Natural killer cell (primary cell): ENCODE measurements at regions not wholly inside any gene's neighbourhood (a gene's known extent, or its start where the extent isn't known, plus 50 kb on each side); places are given as distances from the start of the nearest gene placed in this dataset.

ENCODE experiments used
- ATAC-seq, 3 donors: fragments of 150-1000 bp in 2 of 3; fragments of 200-7000 bp in 1 of 3; cut with Tn5 transposase; 1 replicate in 1 of 3; 2 replicates in 2 of 3; pipeline ENCODE4 v1.10.0; 2021; ENCODE audit warnings: mild to moderate bottlenecking in 2 of 3, moderate library complexity in 2 of 3
- DNase-seq, 2 donors: peaks; one replicate each; pipeline versions ENCODE4 v3.0.0 to v3.0.0-alpha.2; 2013 to 2021; ENCODE audit warnings: mixed read lengths in 1 of 2
- H3K27ac ChIP-seq: one replicate; pipeline ENCODE4 v1.5.1; 2013; ENCODE audit warnings: mild to moderate bottlenecking, low read length
- H3K27me3 ChIP-seq: one replicate; pipeline ENCODE4 v1.6.1; 2013; ENCODE audit warnings: low read length; ENCODE audit not compliant: control insufficient read depth, insufficient read depth
- H3K36me3 ChIP-seq: one replicate; pipeline ENCODE4 v1.6.1; 2013; ENCODE audit warnings: low read length; ENCODE audit not compliant: control insufficient read depth, insufficient read depth
- H3K4me1 ChIP-seq: one replicate; pipeline ENCODE4 v1.6.1; 2013; ENCODE audit warnings: low read length; ENCODE audit not compliant: control insufficient read depth, insufficient read depth
- H3K4me3 ChIP-seq: one replicate; pipeline ENCODE4 v1.5.1; 2013; ENCODE audit warnings: low read length
- H3K9me3 ChIP-seq: one replicate; pipeline ENCODE4 v1.6.1; 2013; ENCODE audit warnings: low read length; ENCODE audit not compliant: control insufficient read depth, insufficient read depth
- H3K27ac Mint-ChIP-seq, 2 donors: one replicate each; pipeline ENCODE4 v1.8.0; 2022; ENCODE audit warnings: mild to moderate bottlenecking in 2 of 2, mixed read lengths in 2 of 2, moderate library complexity in 1 of 2
- H3K27me3 Mint-ChIP-seq, 2 donors: one replicate each; pipeline ENCODE4 v1.8.0; 2022; ENCODE audit warnings: low read depth in 2 of 2, mixed read lengths in 2 of 2
- H3K36me3 Mint-ChIP-seq: one replicate; pipeline ENCODE4 v1.8.0; 2022; ENCODE audit warnings: mixed read lengths
- H3K4me1 Mint-ChIP-seq, 2 donors: one replicate each; pipeline ENCODE4 v1.8.0; 2022; ENCODE audit warnings: mixed read lengths in 2 of 2
- H3K4me3 Mint-ChIP-seq: one replicate; pipeline ENCODE4 v1.8.0; 2022; ENCODE audit warnings: mild to moderate bottlenecking, moderate library complexity, mixed read lengths
- H3K9me3 Mint-ChIP-seq, 2 donors: one replicate each; pipeline ENCODE4 v1.8.0; 2022; ENCODE audit warnings: mixed read lengths in 2 of 2
- WGBS: methylation state at CpG from one replicate; pipeline ENCODE4 v1.1.7; 2013; ENCODE audit warnings: missing lambda C conversion rate; ENCODE audit not compliant: insufficient coverage; 5-methylcytosine and 5-hydroxymethylcytosine counted together
- intact Hi-C: fragments of 100-400 bp; cut with micrococcal nuclease; formaldehyde crosslinking; loops from one replicate; pipeline ENCODE4 v1.14.2; 2022
- TF ChIP-seq, protein P1 (sequence below): fragments of 200-600 bp; IDR thresholded peaks from one replicate; pipeline ENCODE4 v1.8.0; 2022; ENCODE audit warnings: antibody characterized with exemption

DNA sequence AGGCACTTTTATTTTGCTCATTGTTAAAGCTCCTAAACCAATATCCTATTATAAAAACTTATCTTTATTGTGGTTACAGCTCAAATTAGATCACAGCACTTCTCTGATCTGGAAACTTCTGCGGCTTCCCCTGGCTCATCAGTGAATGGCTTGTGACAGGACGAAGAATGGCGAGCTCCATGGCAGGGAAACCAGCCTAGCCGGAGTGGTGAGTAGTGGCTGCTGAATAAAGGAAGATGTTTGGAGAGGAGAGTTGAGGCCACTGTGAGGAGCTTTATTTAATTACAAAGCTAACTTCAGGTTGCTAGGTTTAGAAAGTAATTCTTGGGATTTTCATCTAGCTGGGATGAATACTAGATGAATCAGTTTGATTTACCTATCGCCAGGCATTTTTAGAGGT, 213.5 kb downstream of the CYRIA start:
- TF ChIP-seq, protein P1, sequence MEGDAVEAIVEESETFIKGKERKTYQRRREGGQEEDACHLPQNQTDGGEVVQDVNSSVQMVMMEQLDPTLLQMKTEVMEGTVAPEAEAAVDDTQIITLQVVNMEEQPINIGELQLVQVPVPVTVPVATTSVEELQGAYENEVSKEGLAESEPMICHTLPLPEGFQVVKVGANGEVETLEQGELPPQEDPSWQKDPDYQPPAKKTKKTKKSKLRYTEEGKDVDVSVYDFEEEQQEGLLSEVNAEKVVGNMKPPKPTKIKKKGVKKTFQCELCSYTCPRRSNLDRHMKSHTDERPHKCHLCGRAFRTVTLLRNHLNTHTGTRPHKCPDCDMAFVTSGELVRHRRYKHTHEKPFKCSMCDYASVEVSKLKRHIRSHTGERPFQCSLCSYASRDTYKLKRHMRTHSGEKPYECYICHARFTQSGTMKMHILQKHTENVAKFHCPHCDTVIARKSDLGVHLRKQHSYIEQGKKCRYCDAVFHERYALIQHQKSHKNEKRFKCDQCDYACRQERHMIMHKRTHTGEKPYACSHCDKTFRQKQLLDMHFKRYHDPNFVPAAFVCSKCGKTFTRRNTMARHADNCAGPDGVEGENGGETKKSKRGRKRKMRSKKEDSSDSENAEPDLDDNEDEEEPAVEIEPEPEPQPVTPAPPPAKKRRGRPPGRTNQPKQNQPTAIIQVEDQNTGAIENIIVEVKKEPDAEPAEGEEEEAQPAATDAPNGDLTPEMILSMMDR, result no peak
- WGBS, result 81% methylated on average over 5 of the region's 5 CpGs
- Histone ChIP-seq H3K36me3 (no peaks in the 10 kb centered on the region), H3K27me3 (no peaks in the 10 kb centered on the region), H3K9me3 (no peaks in the 10 kb centered on the region), H3K4me3 (no peak overlapping the region), H3K27ac (no peak overlapping the region), H3K4me1 (no peaks in the 10 kb centered on the region)
- intact Hi-C loops, result no loop called here
- Mint-ChIP-seq H3K4me1 (no peaks in the 10 kb centered on the region), H3K9me3 (no peaks in the 10 kb centered on the region), H3K36me3 (no peaks in the 10 kb centered on the region), H3K4me3 (no peak overlapping the region), H3K27ac (no peak overlapping the region), H3K27me3 (peaks cover 0 to 8% of the 10 kb centered on the region in 2 donors)
- ATAC-seq (no peak), DNase-seq (no peak)

DNA sequence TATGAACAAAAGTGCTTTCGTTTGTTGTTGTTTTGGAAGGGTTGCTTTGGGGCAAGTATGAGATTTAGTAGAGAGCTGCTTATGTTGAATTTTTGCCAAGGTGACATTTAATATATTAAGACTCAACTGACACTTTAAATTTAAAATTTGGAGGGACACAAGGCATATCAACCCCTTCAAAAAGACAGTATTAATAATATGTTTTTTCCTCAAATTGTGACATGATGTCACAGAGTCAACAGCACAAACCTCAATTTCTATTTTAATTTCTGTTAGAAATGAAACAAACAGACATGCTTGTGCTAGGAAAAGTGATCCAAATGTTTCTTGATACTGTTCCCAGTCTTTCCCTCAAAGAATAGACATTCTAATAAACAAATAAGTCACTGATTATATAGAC, 218.9 kb downstream of the CYRIA start:
- Mint-ChIP-seq H3K36me3 (no peaks in the 10 kb centered on the region), H3K9me3 (no peaks in the 10 kb centered on the region), H3K4me1 (no peaks in the 10 kb centered on the region), H3K4me3 (no peak overlapping the region), H3K27ac (no peak overlapping the region), H3K27me3 (peaks cover 0 to 8% of the 10 kb centered on the region in 2 donors)
- TF ChIP-seq, protein P1, result no peak
- DNase-seq (no peak), ATAC-seq (no peak)
- H3K27me3 ChIP-seq, result no peaks in the 10 kb centered on the region
- no peaks in the 10 kb centered on the region for H3K4me1 ChIP-seq
- no peak overlapping the region for H3K4me3 ChIP-seq
- WGBS, result 100% methylated on average over 1 of the region's 1 CpG
- H3K36me3 ChIP-seq, result no peaks in the 10 kb centered on the region
- no peaks in the 10 kb centered on the region for H3K9me3 ChIP-seq
- no peak overlapping the region for H3K27ac ChIP-seq
- intact Hi-C loops, result no loop called here

DNA sequence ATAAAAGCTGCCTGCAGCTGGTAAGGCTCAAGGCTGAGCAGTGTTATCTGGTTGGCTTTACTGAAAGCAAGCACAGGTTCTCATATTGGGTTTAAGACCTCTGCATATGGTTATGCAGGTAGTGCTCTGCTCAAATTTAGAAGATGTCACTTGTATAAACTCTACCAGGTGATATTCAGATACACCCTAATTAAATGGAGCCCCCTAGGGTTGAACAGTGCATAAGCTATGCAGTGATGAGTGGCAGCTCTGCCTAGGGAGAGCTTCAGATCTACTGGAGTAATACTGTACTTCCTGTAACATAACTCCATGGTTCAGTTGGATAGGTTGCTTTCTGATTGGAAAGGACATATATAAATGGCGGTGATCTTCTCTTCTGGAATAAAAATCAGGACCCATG, 222.7 kb downstream of the CYRIA start:
- H3K36me3 ChIP-seq, result no peaks in the 10 kb centered on the region
- Mint-ChIP-seq H3K27me3 (no peaks in the 10 kb centered on the region), H3K4me3 (no peak overlapping the region), H3K27ac (no peak overlapping the region), H3K36me3 (no peaks in the 10 kb centered on the region), H3K9me3 (no peaks in the 10 kb centered on the region), H3K4me1 (no peaks in the 10 kb centered on the region)
- no peaks in the 10 kb centered on the region for H3K27me3 ChIP-seq
- H3K27ac ChIP-seq, result no peak overlapping the region
- intact Hi-C loops, result no loop called here
- no peak for DNase-seq
- no peak for ATAC-seq
- TF ChIP-seq, protein P1, result no peak
- 100% methylated on average over 1 of the region's 1 CpG for WGBS
- H3K9me3 ChIP-seq, result no peaks in the 10 kb centered on the region
- H3K4me1 ChIP-seq, result no peaks in the 10 kb centered on the region
- no peak overlapping the region for H3K4me3 ChIP-seq

DNA sequence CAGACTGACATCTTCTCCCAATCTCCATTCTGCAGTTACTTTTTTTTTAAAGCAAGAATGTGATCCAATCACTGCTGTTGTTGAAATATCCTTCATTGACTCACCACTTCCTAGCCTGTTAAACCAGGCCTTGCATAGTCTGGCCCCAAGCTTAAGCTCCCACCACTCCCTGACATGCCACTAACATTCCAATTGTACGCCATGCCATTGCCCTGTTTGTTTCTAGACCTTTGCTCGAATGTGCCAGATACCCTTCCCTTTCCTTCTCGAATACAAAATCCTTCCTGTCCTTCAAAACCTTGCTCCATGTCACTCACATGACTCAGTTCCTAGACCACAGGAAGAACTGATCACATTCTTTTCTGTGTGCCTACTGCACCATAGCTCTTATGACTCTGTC, 224.2 kb downstream of the CYRIA start:
- Mint-ChIP-seq H3K4me1 (no peaks in the 10 kb centered on the region), H3K9me3 (no peaks in the 10 kb centered on the region), H3K4me3 (no peak overlapping the region), H3K36me3 (no peaks in the 10 kb centered on the region), H3K27me3 (peaks cover 0 to 3% of the 10 kb centered on the region in 2 donors), H3K27ac (no peak overlapping the region)
- Histone ChIP-seq H3K36me3 (no peaks in the 10 kb centered on the region), H3K9me3 (no peaks in the 10 kb centered on the region), H3K27ac (no peak overlapping the region), H3K27me3 (no peaks in the 10 kb centered on the region), H3K4me3 (no peak overlapping the region), H3K4me1 (no peaks in the 10 kb centered on the region)
- intact Hi-C loops, result no loop called here
- TF ChIP-seq, protein P1, result no peak
- DNase-seq (no peak), ATAC-seq (no peak)
- WGBS, result 67% methylated on average over 3 of the region's 3 CpGs
